GM23338 (cell line): ENCODE measurements at regions not wholly inside any gene's neighbourhood (a gene's known extent, or its start where the extent isn't known, plus 50 kb on each side); places are given as distances from the start of the nearest gene placed in this dataset.

ENCODE experiments used
- ATAC-seq: fragments of 200-7000 bp; cut with Tn5 transposase; 3 replicates; pipeline ENCODE4 v1.9.1; 2020
- DNase-seq: peaks from one replicate; pipeline ENCODE4 v3.0.0-alpha.2; 2015; ENCODE audit warnings: low spot score
- H2AFZ ChIP-seq: fragments of 200-600 bp; sonication (generic); 2 replicates; pipeline ENCODE4 v1.8.0; 2016; ENCODE audit warnings: antibody characterized with exemption, mild to moderate bottlenecking, moderate library complexity
- H3F3A ChIP-seq: fragments of 200-600 bp; sonication (generic); replicated peaks from 2 replicates; pipeline ENCODE4 v1.8.0; 2017; ENCODE audit warnings: antibody characterized with exemption, mixed run types, low read depth
- H3K27ac ChIP-seq: fragments of 200-600 bp; sonication (generic); 2 replicates; pipeline ENCODE4 v1.6.1; 2016; ENCODE audit warnings: low read depth
- H3K27me3 ChIP-seq: fragments of 200-600 bp; sonication (generic); 2 replicates; pipeline ENCODE4 v1.8.0; 2016; ENCODE audit warnings: mild to moderate bottlenecking, mixed run types, moderate library complexity; ENCODE audit not compliant: insufficient read depth
- H3K36me3 ChIP-seq: fragments of 200-600 bp; sonication (generic); 2 replicates; pipeline ENCODE4 v1.8.0; 2016; ENCODE audit warnings: mild to moderate bottlenecking; ENCODE audit not compliant: insufficient read depth
- H3K4me1 ChIP-seq: fragments of 200-600 bp; sonication (generic); 2 replicates; pipeline ENCODE4 v1.8.0; 2016; ENCODE audit warnings: mild to moderate bottlenecking, moderate library complexity; ENCODE audit not compliant: insufficient read depth
- H3K4me2 ChIP-seq: fragments of 200-600 bp; sonication (generic); 2 replicates; pipeline ENCODE4 v1.7.1; 2017; ENCODE audit warnings: mixed run types
- H3K4me3 ChIP-seq: fragments of 200-600 bp; sonication (generic); 2 replicates; pipeline ENCODE4 v1.6.1; 2016; ENCODE audit warnings: mixed run types
- H3K79me2 ChIP-seq: fragments of 200-600 bp; sonication (generic); replicated peaks from 2 replicates; pipeline ENCODE4 v1.8.0; 2017; ENCODE audit warnings: mild to moderate bottlenecking; ENCODE audit not compliant: insufficient read depth
- H3K9me2 ChIP-seq: fragments of 200-600 bp; sonication (generic); 2 replicates; pipeline ENCODE4 v1.8.0; 2017; ENCODE audit not compliant: insufficient read depth
- H4K20me1 ChIP-seq: fragments of 200-600 bp; sonication (generic); replicated peaks from 2 replicates; pipeline ENCODE4 v1.8.0; 2017; ENCODE audit warnings: mild to moderate bottlenecking; ENCODE audit not compliant: insufficient read depth
- H3K27ac Mint-ChIP-seq: 2 replicates; pipeline ENCODE4 v1.8.0; 2020; ENCODE audit warnings: inconsistent platforms, mild to moderate bottlenecking, moderate library complexity, mixed read lengths
- H3K27me3 Mint-ChIP-seq: 3 replicates; pipeline ENCODE4 v1.8.0; 2022; ENCODE audit warnings: low read depth, mild to moderate bottlenecking, moderate library complexity, mixed read lengths, inconsistent platforms; ENCODE audit not compliant: insufficient read depth, poor library complexity
- H3K36me3 Mint-ChIP-seq: 3 replicates; pipeline ENCODE4 v1.8.0; 2021; ENCODE audit warnings: low read depth, mild to moderate bottlenecking, inconsistent platforms, moderate library complexity, mixed read lengths
- H3K4me1 Mint-ChIP-seq: 3 replicates; pipeline ENCODE4 v1.8.0; 2020; ENCODE audit warnings: mild to moderate bottlenecking, inconsistent platforms, mixed read lengths
- H3K4me3 Mint-ChIP-seq: 3 replicates; pipeline ENCODE4 v1.8.0; 2021; ENCODE audit warnings: moderate library complexity, mild to moderate bottlenecking, inconsistent platforms, mixed read lengths
- H3K9me3 Mint-ChIP-seq: 3 replicates; pipeline ENCODE4 v1.8.0; 2020; ENCODE audit warnings: moderate library complexity, mild to moderate bottlenecking, inconsistent platforms, mixed read lengths
- CREB1 ChIP-seq: fragments of 250-450 bp; sonication (Bioruptor Pico); IDR thresholded peaks from 2 replicates; pipeline ENCODE4 v1.5.0; 2020; ENCODE audit warnings: low read depth, mild to moderate bottlenecking, moderate library complexity
- EZH2 ChIP-seq: fragments of 200-600 bp; sonication (generic); IDR thresholded peaks from one replicate; pipeline ENCODE4 v1.8.0; 2017; ENCODE audit warnings: antibody characterized with exemption, mild to moderate bottlenecking, low read depth; ENCODE audit not compliant: unreplicated experiment
- EZH2phosphoT487 ChIP-seq: fragments of 200-600 bp; sonication (generic); IDR thresholded peaks from one replicate; pipeline ENCODE4 v1.8.1; 2018; ENCODE audit warnings: antibody characterized with exemption; ENCODE audit not compliant: unreplicated experiment
- NANOG ChIP-seq: IDR thresholded peaks from 2 replicates; pipeline ENCODE4 v1.6.1; 2016; ENCODE audit warnings: antibody characterized with exemption, borderline replicate concordance
- POLR2AphosphoS5 ChIP-seq: IDR thresholded peaks from 2 replicates; pipeline ENCODE4 v1.6.1; 2016; ENCODE audit warnings: antibody characterized with exemption, low read depth
- STAT1 ChIP-seq: IDR thresholded peaks from one replicate; pipeline ENCODE4 v1.6.1; 2016; ENCODE audit warnings: antibody characterized with exemption; ENCODE audit not compliant: unreplicated experiment
- ZNF114 ChIP-seq: fragments of 250-450 bp; sonication (Bioruptor Pico); IDR thresholded peaks from 2 replicates; pipeline ENCODE4 v1.5.0; 2020; ENCODE audit warnings: mild to moderate bottlenecking, moderate library complexity
- TF ChIP-seq, protein P1 (sequence below): IDR thresholded peaks from 2 replicates; pipeline ENCODE4 v1.6.1; 2016; ENCODE audit warnings: antibody characterized with exemption
- TF ChIP-seq, protein P2 (sequence below): fragments of 250-450 bp; sonication (Bioruptor Pico); IDR thresholded peaks from 2 replicates; pipeline ENCODE4 v1.5.0; 2020; ENCODE audit warnings: mild to moderate bottlenecking, moderate library complexity
- TF ChIP-seq, protein P3 (sequence below): IDR thresholded peaks from one replicate; pipeline ENCODE4 v1.6.1; 2018; ENCODE audit warnings: antibody characterized with exemption; ENCODE audit not compliant: unreplicated experiment

DNA sequence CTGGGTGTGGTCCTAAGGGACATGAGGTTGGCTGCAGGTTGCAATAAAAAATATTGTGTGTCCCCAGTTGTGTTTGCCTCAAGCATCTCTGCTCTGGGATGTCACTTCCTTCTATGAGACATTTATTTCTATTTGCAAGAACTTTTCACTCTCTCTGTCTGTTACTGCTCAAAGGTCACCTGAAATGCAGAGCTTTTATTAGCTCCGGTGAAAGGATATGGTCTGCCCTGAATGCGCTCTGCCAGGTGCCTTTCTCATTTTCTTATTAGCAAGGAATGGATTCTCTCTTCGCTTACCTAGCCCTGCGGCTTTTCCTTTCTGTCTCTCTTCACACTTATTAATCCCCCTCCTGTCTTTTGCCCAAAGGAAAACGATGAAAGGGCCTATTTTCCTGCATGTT lies 526.1 kb downstream of the TMEM38B start:
- no peak overlapping the region for H3K4me3 Mint-ChIP-seq
- no peaks in the 10 kb centered on the region for H3K9me3 Mint-ChIP-seq
- Histone ChIP-seq H3K4me1 (0 out of 2 replicates have a peak, but pooled peaks cover 2% of the 10 kb centered on the region), H3K36me3 (no peaks in the 10 kb centered on the region), H2AFZ (peak overlapping the region; percentile 1; the same call in 1 of the 2 replicates), H3K79me2 (no peaks in the 10 kb centered on the region), H3K27ac (no peak overlapping the region), H3F3A (no peaks in the 10 kb centered on the region), H3K4me3 (no peak overlapping the region), H3K9me2 (peaks cover 11% of the 10 kb centered on the region; the same call in 1 of the 2 replicates), H4K20me1 (no peaks in the 10 kb centered on the region), H3K27me3 (no peaks in the 10 kb centered on the region), H3K4me2 (no peak overlapping the region)
- TF ChIP-seq, protein P1, sequence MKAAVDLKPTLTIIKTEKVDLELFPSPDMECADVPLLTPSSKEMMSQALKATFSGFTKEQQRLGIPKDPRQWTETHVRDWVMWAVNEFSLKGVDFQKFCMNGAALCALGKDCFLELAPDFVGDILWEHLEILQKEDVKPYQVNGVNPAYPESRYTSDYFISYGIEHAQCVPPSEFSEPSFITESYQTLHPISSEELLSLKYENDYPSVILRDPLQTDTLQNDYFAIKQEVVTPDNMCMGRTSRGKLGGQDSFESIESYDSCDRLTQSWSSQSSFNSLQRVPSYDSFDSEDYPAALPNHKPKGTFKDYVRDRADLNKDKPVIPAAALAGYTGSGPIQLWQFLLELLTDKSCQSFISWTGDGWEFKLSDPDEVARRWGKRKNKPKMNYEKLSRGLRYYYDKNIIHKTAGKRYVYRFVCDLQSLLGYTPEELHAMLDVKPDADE = no peak
- no peak for TF ChIP-seq EZH2phosphoT487
- TF ChIP-seq, protein P2, sequence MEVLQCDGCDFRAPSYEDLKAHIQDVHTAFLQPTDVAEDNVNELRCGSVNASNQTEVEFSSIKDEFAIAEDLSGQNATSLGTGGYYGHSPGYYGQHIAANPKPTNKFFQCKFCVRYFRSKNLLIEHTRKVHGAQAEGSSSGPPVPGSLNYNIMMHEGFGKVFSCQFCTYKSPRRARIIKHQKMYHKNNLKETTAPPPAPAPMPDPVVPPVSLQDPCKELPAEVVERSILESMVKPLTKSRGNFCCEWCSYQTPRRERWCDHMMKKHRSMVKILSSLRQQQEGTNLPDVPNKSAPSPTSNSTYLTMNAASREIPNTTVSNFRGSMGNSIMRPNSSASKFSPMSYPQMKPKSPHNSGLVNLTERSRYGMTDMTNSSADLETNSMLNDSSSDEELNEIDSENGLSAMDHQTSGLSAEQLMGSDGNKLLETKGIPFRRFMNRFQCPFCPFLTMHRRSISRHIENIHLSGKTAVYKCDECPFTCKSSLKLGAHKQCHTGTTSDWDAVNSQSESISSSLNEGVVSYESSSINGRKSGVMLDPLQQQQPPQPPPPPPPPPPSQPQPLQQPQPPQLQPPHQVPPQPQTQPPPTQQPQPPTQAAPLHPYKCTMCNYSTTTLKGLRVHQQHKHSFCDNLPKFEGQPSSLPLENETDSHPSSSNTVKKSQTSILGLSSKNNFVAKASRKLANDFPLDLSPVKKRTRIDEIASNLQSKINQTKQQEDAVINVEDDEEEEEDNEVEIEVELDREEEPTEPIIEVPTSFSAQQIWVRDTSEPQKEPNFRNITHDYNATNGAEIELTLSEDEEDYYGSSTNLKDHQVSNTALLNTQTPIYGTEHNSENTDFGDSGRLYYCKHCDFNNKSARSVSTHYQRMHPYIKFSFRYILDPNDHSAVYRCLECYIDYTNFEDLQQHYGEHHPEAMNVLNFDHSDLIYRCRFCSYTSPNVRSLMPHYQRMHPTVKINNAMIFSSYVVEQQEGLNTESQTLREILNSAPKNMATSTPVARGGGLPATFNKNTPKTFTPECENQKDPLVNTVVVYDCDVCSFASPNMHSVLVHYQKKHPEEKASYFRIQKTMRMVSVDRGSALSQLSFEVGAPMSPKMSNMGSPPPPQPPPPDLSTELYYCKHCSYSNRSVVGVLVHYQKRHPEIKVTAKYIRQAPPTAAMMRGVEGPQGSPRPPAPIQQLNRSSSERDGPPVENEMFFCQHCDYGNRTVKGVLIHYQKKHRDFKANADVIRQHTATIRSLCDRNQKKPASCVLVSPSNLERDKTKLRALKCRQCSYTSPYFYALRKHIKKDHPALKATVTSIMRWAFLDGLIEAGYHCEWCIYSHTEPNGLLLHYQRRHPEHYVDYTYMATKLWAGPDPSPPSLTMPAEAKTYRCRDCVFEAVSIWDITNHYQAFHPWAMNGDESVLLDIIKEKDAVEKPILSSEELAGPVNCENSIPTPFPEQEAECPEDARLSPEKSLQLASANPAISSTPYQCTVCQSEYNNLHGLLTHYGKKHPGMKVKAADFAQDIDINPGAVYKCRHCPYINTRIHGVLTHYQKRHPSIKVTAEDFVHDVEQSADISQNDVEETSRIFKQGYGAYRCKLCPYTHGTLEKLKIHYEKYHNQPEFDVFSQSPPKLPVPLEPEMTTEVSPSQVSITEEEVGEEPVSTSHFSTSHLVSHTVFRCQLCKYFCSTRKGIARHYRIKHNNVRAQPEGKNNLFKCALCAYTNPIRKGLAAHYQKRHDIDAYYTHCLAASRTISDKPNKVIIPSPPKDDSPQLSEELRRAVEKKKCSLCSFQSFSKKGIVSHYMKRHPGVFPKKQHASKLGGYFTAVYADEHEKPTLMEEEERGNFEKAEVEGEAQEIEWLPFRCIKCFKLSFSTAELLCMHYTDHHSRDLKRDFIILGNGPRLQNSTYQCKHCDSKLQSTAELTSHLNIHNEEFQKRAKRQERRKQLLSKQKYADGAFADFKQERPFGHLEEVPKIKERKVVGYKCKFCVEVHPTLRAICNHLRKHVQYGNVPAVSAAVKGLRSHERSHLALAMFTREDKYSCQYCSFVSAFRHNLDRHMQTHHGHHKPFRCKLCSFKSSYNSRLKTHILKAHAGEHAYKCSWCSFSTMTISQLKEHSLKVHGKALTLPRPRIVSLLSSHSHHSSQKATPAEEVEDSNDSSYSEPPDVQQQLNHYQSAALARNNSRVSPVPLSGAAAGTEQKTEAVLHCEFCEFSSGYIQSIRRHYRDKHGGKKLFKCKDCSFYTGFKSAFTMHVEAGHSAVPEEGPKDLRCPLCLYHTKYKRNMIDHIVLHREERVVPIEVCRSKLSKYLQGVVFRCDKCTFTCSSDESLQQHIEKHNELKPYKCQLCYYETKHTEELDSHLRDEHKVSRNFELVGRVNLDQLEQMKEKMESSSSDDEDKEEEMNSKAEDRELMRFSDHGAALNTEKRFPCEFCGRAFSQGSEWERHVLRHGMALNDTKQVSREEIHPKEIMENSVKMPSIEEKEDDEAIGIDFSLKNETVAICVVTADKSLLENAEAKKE (CRISPR knock-in tag) = no peak
- TF ChIP-seq STAT1 = no peak
- H3K36me3 Mint-ChIP-seq = no peaks in the 10 kb centered on the region
- no peaks in the 10 kb centered on the region for H3K4me1 Mint-ChIP-seq
- H3K27ac Mint-ChIP-seq = no peak overlapping the region
- H3K27me3 Mint-ChIP-seq = no peaks in the 10 kb centered on the region
- DNase-seq (no peak), ATAC-seq (no peak)

- Mint-ChIP-seq H3K36me3 (no peaks in the 10 kb centered on the region; the same call in 2 of the 3 replicates), H3K9me3 (peaks cover 17% of the 10 kb centered on the region; the same call in 1 of the 3 replicates)
- H3K4me3 ChIP-seq = no peak overlapping the region
These were observed 534.5 kb downstream of the TMEM38B start for GRCh38 chr9:106228861-106229260.

More at GRCh38 chr9:106228861-106229260, 534.5 kb downstream of the TMEM38B start:
- no peak overlapping the region; the same call in 1 of the 2 replicates for H2AFZ ChIP-seq
- no peak for TF ChIP-seq STAT1
- TF ChIP-seq EZH2 = no peak
- TF ChIP-seq NANOG = no peak
- TF ChIP-seq, protein P1 = no peak
- TF ChIP-seq ZNF114 = no peak
- no peak for TF ChIP-seq CREB1
- TF ChIP-seq POLR2AphosphoS5 = no peak
- no peak for TF ChIP-seq EZH2phosphoT487
- TF ChIP-seq, protein P3, sequence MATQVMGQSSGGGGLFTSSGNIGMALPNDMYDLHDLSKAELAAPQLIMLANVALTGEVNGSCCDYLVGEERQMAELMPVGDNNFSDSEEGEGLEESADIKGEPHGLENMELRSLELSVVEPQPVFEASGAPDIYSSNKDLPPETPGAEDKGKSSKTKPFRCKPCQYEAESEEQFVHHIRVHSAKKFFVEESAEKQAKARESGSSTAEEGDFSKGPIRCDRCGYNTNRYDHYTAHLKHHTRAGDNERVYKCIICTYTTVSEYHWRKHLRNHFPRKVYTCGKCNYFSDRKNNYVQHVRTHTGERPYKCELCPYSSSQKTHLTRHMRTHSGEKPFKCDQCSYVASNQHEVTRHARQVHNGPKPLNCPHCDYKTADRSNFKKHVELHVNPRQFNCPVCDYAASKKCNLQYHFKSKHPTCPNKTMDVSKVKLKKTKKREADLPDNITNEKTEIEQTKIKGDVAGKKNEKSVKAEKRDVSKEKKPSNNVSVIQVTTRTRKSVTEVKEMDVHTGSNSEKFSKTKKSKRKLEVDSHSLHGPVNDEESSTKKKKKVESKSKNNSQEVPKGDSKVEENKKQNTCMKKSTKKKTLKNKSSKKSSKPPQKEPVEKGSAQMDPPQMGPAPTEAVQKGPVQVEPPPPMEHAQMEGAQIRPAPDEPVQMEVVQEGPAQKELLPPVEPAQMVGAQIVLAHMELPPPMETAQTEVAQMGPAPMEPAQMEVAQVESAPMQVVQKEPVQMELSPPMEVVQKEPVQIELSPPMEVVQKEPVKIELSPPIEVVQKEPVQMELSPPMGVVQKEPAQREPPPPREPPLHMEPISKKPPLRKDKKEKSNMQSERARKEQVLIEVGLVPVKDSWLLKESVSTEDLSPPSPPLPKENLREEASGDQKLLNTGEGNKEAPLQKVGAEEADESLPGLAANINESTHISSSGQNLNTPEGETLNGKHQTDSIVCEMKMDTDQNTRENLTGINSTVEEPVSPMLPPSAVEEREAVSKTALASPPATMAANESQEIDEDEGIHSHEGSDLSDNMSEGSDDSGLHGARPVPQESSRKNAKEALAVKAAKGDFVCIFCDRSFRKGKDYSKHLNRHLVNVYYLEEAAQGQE = no peak
- no peaks in the 10 kb centered on the region for H3K36me3 ChIP-seq
- DNase-seq (no peak), ATAC-seq (no peak)
- no peaks in the 10 kb centered on the region for H3F3A ChIP-seq
- no peaks in the 10 kb centered on the region for H3K4me1 Mint-ChIP-seq
- no peaks in the 10 kb centered on the region for H4K20me1 ChIP-seq
- H3K27me3 Mint-ChIP-seq = no peaks in the 10 kb centered on the region
- H3K27ac ChIP-seq = no peak overlapping the region
- H3K27me3 ChIP-seq = no peaks in the 10 kb centered on the region
- H3K79me2 ChIP-seq = no peaks in the 10 kb centered on the region
- H3K9me2 ChIP-seq = peaks cover 23% of the 10 kb centered on the region
- no peak overlapping the region for H3K4me3 Mint-ChIP-seq
- H3K4me2 ChIP-seq = no peak overlapping the region
- no peak overlapping the region for H3K27ac Mint-ChIP-seq
- no peaks in the 10 kb centered on the region for H3K4me1 ChIP-seq
